GM12878 (cell line): ENCODE measurements at regions not wholly inside any gene's neighbourhood (a gene's known extent, or its start where the extent isn't known, plus 50 kb on each side); places are given as distances from the start of the nearest gene placed in this dataset.

Experiments used
- ATAC-seq: fragments of 200-7000 bp; cut with Tn5 transposase; 3 replicates; pipeline ENCODE4 v1.9.1; 2020; ENCODE audit warnings: mild to moderate bottlenecking, moderate library complexity
- BruUV-seq: library from RNA; stranded (reverse); fragments of 400-500 nt; replicated peaks from 2 replicates; lab custom pipeline; 2021; lab: Mats Ljungman, UMichigan
- CTCF ChIA-PET: fragments of 300-600 bp; sonication (Branson Sonifier 250); formaldehyde crosslinking; extraction: SDS; loops from one replicate; lab custom pipeline; 2021; ENCODE audit warnings: inconsistent platforms; lab: Yijun Ruan, JAX
- POLR2A ChIA-PET: fragments of 350-600 bp; formaldehyde crosslinking; extraction: SDS; loops from one replicate; lab custom pipeline; 2021; ENCODE audit warnings: inconsistent platforms; lab: Charles Lee
- RAD21 ChIA-PET: fragments of 300-600 bp; sonication (Branson Sonifier 250); formaldehyde crosslinking; loops from one replicate; lab custom pipeline; 2023; ENCODE audit warnings: antibody characterized with exemption; ENCODE audit not compliant: unreplicated experiment; lab: Charles Lee
- SMC1A ChIA-PET: fragments of 300-600 bp; sonication (Branson Sonifier 250); formaldehyde crosslinking; loops from one replicate; lab custom pipeline; 2023; ENCODE audit not compliant: unreplicated experiment, uncharacterized antibody; lab: Charles Lee
- DNase-seq: peaks from one replicate; pipeline ENCODE4 v3.0.0-alpha.2; 2011; ENCODE audit warnings: low read depth, low spot score
- FAIRE-seq: peaks from 3 replicates; lab custom pipeline; 2011; peaks lifted over from hg19 to GRCh38; lab: Jason Lieb, UNC
- H2AFZ ChIP-seq: 2 replicates; pipeline ENCODE4 v1.6.0; 2011; ENCODE audit warnings: low read depth, low read length, control low read depth; ENCODE audit not compliant: control insufficient read depth
- H3K27ac ChIP-seq: 2 replicates; pipeline ENCODE4 v1.5.1; 2011; ENCODE audit warnings: control low read depth; ENCODE audit not compliant: control insufficient read depth, insufficient read depth
- H3K27me3 ChIP-seq, 2 experiments: replicated peaks in 1 of 2; 2 replicates each; pipeline versions ENCODE4 v1.6.0 to v1.6.1; 2011; ENCODE audit warnings: low read length in 1 of 2; ENCODE audit not compliant: control insufficient read depth in 2 of 2, insufficient read depth in 2 of 2
- H3K36me3 ChIP-seq, 2 experiments: 2 replicates each; pipeline ENCODE4 v1.5.1; 2011; ENCODE audit warnings: low read length in 1 of 2; ENCODE audit not compliant: control insufficient read depth in 2 of 2, insufficient read depth in 2 of 2
- H3K4me1 ChIP-seq: 2 replicates; pipeline ENCODE4 v1.6.1; 2011; ENCODE audit warnings: mild to moderate bottlenecking, low read length, moderate library complexity, mixed read lengths; ENCODE audit not compliant: control insufficient read depth, insufficient read depth
- H3K4me2 ChIP-seq: 2 replicates; pipeline ENCODE4 v1.6.0; 2011; ENCODE audit warnings: control low read depth; ENCODE audit not compliant: control insufficient read depth, insufficient read depth
- H3K4me3 ChIP-seq: fragments of 200-600 bp; sonication (generic); 2 replicates; pipeline ENCODE4 v1.5.1; 2016
- H3K79me2 ChIP-seq: 2 replicates; pipeline ENCODE4 v1.6.0; 2011; ENCODE audit warnings: low read length; ENCODE audit not compliant: control insufficient read depth, insufficient read depth
- H3K9ac ChIP-seq: 2 replicates; pipeline ENCODE4 v1.8.0; 2011; ENCODE audit warnings: low read length, control low read depth, mixed read lengths; ENCODE audit not compliant: control insufficient read depth, insufficient read depth
- H3K9me3 ChIP-seq: replicated peaks from 3 replicates; pipeline ENCODE4 v1.5.1; 2011; ENCODE audit warnings: mild to moderate bottlenecking, low read length; ENCODE audit not compliant: control insufficient read depth, insufficient read depth
- H4K20me1 ChIP-seq: 2 replicates; pipeline ENCODE4 v1.6.0; 2011; ENCODE audit not compliant: control insufficient read depth, insufficient read depth
- CBX5 ChIP-seq: sonication (generic); IDR thresholded peaks from 2 replicates; pipeline ENCODE4 v1.6.1; 2016; ENCODE audit warnings: low read depth, moderate library complexity, mild to moderate bottlenecking, inconsistent platforms
- IKZF2 ChIP-seq, 2 experiments: fragments of 450-650 bp; IDR thresholded peaks; 2 replicates each; pipeline ENCODE4 v1.6.1; 2017; ENCODE audit warnings: mild to moderate bottlenecking in 2 of 2, moderate library complexity in 2 of 2
- KLF5 ChIP-seq: fragments of 450-650 bp; IDR thresholded peaks from 2 replicates; pipeline ENCODE4 v1.6.1; 2014; ENCODE audit warnings: mild to moderate bottlenecking; ENCODE audit not compliant: partially characterized antibody
- NFYB ChIP-seq: IDR thresholded peaks from 2 replicates; pipeline ENCODE4 v1.6.1; 2011; ENCODE audit warnings: low read depth, mild to moderate bottlenecking, low read length, improper control_type of control experiment, moderate library complexity; ENCODE audit not compliant: insufficient read depth
- RELA ChIP-seq: fragments of 450-650 bp; IDR thresholded peaks from 2 replicates; pipeline ENCODE4 v1.8.0; 2014; ENCODE audit warnings: borderline replicate concordance; ENCODE audit not compliant: partially characterized antibody
- SRF ChIP-seq, 2 experiments: IDR thresholded peaks; 2 replicates each; pipeline ENCODE4 v1.6.1; 2011; ENCODE audit warnings: low read depth in 2 of 2, low read length in 2 of 2, mild to moderate bottlenecking in 1 of 2, moderate library complexity in 1 of 2
- TARDBP ChIP-seq: IDR thresholded peaks from 2 replicates; pipeline ENCODE4 v1.6.1; 2016; ENCODE audit warnings: borderline replicate concordance
- WGBS: methylation state at CpG from one replicate; pipeline ENCODE4 v1.1.6; 2016; ENCODE audit warnings: low lambda C conversion rate; ENCODE audit not compliant: insufficient replicate concordance, insufficient coverage; ENCODE audit errors: missing lambda C conversion rate; 5-methylcytosine and 5-hydroxymethylcytosine counted together
- in situ Hi-C: fragments of 300-500 bp; cut with MboI; formaldehyde crosslinking; loops from 9 replicates; pipeline ENCODE4 v1.14.3; 2018; ENCODE audit warnings: mixed read lengths
- intact Hi-C: fragments of 100-400 bp; cut with micrococcal nuclease; formaldehyde crosslinking; loops from one replicate; pipeline ENCODE4 v1.14.2; 2022; ENCODE audit not compliant: unreplicated experiment
- TF ChIP-seq, protein P1 (sequence below): IDR thresholded peaks from 2 replicates; pipeline ENCODE4 v1.6.1; 2011; ENCODE audit warnings: borderline replicate concordance, low read depth, mild to moderate bottlenecking, moderate library complexity, low read length; ENCODE audit not compliant: insufficient read depth, poor library complexity, severe bottlenecking
- TF ChIP-seq, protein P2 (sequence below): IDR thresholded peaks from 2 replicates; pipeline ENCODE4 v1.6.1; 2012; ENCODE audit warnings: low read depth, low read length, improper control_type of control experiment
- TF ChIP-seq, protein P3 (sequence below): IDR thresholded peaks from 2 replicates; pipeline ENCODE4 v1.6.1; 2012; ENCODE audit warnings: low read depth, low read length, improper control_type of control experiment

DNA sequence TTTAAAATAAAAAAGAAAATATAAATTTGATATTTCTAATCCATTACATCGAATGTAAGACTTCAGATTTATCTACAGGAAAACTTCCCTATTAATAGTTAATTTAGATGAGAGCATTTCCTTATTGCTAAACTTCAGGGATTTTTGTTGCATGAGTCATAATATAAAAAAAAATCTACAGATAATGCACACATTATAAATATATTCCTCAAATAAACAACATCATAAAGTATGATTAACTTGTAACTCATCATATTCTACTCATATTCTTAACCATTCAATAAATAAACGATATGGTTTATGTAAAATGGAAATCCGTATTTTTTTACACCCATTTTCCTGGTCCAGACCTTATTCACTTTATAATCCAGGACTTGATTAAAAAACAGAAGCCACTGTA is 477.0 kb downstream of the EPHA3 start:
- Histone ChIP-seq H3K9me3 (no peaks in the 10 kb centered on the region), H3K9ac (no peak overlapping the region), H3K4me1 (no peaks in the 10 kb centered on the region), H4K20me1 (no peaks in the 10 kb centered on the region), H3K4me2 (no peak overlapping the region), H3K79me2 (no peaks in the 10 kb centered on the region), H3K27me3 (no peaks in the 10 kb centered on the region), H3K27ac (no peak overlapping the region), H3K4me3 (no peak overlapping the region), H3K36me3 (no peaks in the 10 kb centered on the region), H2AFZ (no peak overlapping the region)
- TF ChIP-seq IKZF2 (IDR thresholded peaks at IDR 0.05) (no peak), KLF5 (no peak), TARDBP (no peak), SRF (IDR thresholded peaks at IDR 0.05; ENCODE audit: low read depth in 2 of 2, low read length in 2 of 2) (no peak), CBX5 (no peak), NFYB (no peak), RELA (no peak)
- TF ChIP-seq, protein P1, sequence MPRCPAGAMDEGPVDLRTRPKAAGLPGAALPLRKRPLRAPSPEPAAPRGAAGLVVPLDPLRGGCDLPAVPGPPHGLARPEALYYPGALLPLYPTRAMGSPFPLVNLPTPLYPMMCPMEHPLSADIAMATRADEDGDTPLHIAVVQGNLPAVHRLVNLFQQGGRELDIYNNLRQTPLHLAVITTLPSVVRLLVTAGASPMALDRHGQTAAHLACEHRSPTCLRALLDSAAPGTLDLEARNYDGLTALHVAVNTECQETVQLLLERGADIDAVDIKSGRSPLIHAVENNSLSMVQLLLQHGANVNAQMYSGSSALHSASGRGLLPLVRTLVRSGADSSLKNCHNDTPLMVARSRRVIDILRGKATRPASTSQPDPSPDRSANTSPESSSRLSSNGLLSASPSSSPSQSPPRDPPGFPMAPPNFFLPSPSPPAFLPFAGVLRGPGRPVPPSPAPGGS: no peak
- TF ChIP-seq, protein P2, sequence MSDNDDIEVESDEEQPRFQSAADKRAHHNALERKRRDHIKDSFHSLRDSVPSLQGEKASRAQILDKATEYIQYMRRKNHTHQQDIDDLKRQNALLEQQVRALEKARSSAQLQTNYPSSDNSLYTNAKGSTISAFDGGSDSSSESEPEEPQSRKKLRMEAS: no peak
- TF ChIP-seq, protein P3, sequence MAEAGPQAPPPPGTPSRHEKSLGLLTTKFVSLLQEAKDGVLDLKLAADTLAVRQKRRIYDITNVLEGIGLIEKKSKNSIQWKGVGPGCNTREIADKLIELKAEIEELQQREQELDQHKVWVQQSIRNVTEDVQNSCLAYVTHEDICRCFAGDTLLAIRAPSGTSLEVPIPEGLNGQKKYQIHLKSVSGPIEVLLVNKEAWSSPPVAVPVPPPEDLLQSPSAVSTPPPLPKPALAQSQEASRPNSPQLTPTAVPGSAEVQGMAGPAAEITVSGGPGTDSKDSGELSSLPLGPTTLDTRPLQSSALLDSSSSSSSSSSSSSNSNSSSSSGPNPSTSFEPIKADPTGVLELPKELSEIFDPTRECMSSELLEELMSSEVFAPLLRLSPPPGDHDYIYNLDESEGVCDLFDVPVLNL: no peak
- BruUV-seq: no TSS peak
- no peak for FAIRE-seq
- in situ Hi-C loops: no loop called here
- SMC1A ChIA-PET: interaction anchor here (1.3 to 1.5 kb wide), 2 partner anchors 13 to 29 kb away, joined by 3 read pairs; no protein-coding TSS in a partner anchor
- RAD21 ChIA-PET: no interaction called here
- no peak for ATAC-seq
- WGBS: 14% methylated on average over 3 of the region's 3 CpGs
- CTCF ChIA-PET: interaction anchor here (0.6 to 1.2 kb wide), 2 partner anchors 70 to 346 kb away, joined by 3 read pairs; no protein-coding TSS in a partner anchor
- DNase-seq: no peak
- POLR2A ChIA-PET: no interaction called here
- intact Hi-C loops: no loop called here
